GM03348 (cell line): ENCODE measurements at regions not wholly inside any gene's neighbourhood (a gene's known extent, or its start where the extent isn't known, plus 50 kb on each side); places are given as distances from the start of the nearest gene placed in this dataset.
A peak's percentile ranks its signal among the peaks of the same experiment; 100 is the strongest.

Experiments
- DNase-seq: peaks from one replicate; pipeline ENCODE4 v3.0.0; 2012; ENCODE audit warnings: low spot score

GRCh38 chr4:159444678-159445077 is 341.8 kb downstream of the RAPGEF2 start:
- peak; percentile 22 for DNase-seq

GRCh38 chr4:159445692-159446091 is 342.8 kb downstream of the RAPGEF2 start:
- no peak for DNase-seq

- peak; percentile 79 for DNase-seq
Observed at GRCh38 chr4:159446266-159446976, 343.5 kb downstream of the RAPGEF2 start.

GRCh38 chr4:159447296-159447695 is 344.4 kb downstream of the RAPGEF2 start:
- DNase-seq = no peak

- no peak for DNase-seq
Observed at GRCh38 chr4:159451006-159451405, 348.1 kb downstream of the RAPGEF2 start.

- DNase-seq = peak; percentile 75
Observed at GRCh38 chr4:159455675-159456237, 352.9 kb downstream of the RAPGEF2 start.

- DNase-seq = no peak
Observed at GRCh38 chr4:159460371-159460770, 357.5 kb downstream of the RAPGEF2 start.

GRCh38 chr4:159463235-159463634 is 360.4 kb downstream of the RAPGEF2 start:
- no peak for DNase-seq

- DNase-seq = no peak
Observed at GRCh38 chr4:159464302-159464701, 361.4 kb downstream of the RAPGEF2 start.

GRCh38 chr4:159476886-159477285 is 374.0 kb downstream of the RAPGEF2 start:
- DNase-seq = no peak

GRCh38 chr4:159480826-159481225 is 377.9 kb downstream of the RAPGEF2 start:
- no peak for DNase-seq

- no peak for DNase-seq
Observed at GRCh38 chr4:159481936-159482335, 379.1 kb downstream of the RAPGEF2 start.

- no peak for DNase-seq
Observed at GRCh38 chr4:159483110-159483781, 380.4 kb downstream of the RAPGEF2 start.

- no peak for DNase-seq
Observed at GRCh38 chr4:159483782-159484741, 381.2 kb downstream of the RAPGEF2 start.

- DNase-seq = no peak
Observed at GRCh38 chr4:159484864-159485263, 382.0 kb downstream of the RAPGEF2 start.

- peak; percentile 74 for DNase-seq
Observed at GRCh38 chr4:159487284-159487747, 384.4 kb downstream of the RAPGEF2 start.

GRCh38 chr4:159489646-159490045 is 386.8 kb downstream of the RAPGEF2 start:
- no peak for DNase-seq

GRCh38 chr4:159495515-159496236 is 392.8 kb downstream of the RAPGEF2 start:
- DNase-seq = no peak

- no peak for DNase-seq
Observed at GRCh38 chr4:159496248-159496647, 393.4 kb downstream of the RAPGEF2 start.

GRCh38 chr4:159497936-159498335 is 395.1 kb downstream of the RAPGEF2 start:
- no peak for DNase-seq

GRCh38 chr4:159498446-159499115 is 395.7 kb downstream of the RAPGEF2 start:
- DNase-seq = no peak
